GM12878 (cell line): ENCODE measurements at regions not wholly inside any gene's neighbourhood (a gene's known extent, or its start where the extent isn't known, plus 50 kb on each side); places are given as distances from the start of the nearest gene placed in this dataset.

Source experiments
- ATAC-seq: fragments of 200-7000 bp; cut with Tn5 transposase; 3 replicates; pipeline ENCODE4 v1.9.1; 2020; ENCODE audit warnings: mild to moderate bottlenecking, moderate library complexity
- BruUV-seq: library from RNA; stranded (reverse); fragments of 400-500 nt; replicated peaks from 2 replicates; lab custom pipeline; 2021; lab: Mats Ljungman, UMichigan
- CTCF ChIA-PET: fragments of 300-600 bp; sonication (Branson Sonifier 250); formaldehyde crosslinking; extraction: SDS; loops from one replicate; lab custom pipeline; 2021; ENCODE audit warnings: inconsistent platforms; lab: Yijun Ruan, JAX
- POLR2A ChIA-PET: fragments of 350-600 bp; formaldehyde crosslinking; extraction: SDS; loops from one replicate; lab custom pipeline; 2021; ENCODE audit warnings: inconsistent platforms; lab: Charles Lee
- RAD21 ChIA-PET: fragments of 300-600 bp; sonication (Branson Sonifier 250); formaldehyde crosslinking; loops from one replicate; lab custom pipeline; 2023; ENCODE audit warnings: antibody characterized with exemption; ENCODE audit not compliant: unreplicated experiment; lab: Charles Lee
- SMC1A ChIA-PET: fragments of 300-600 bp; sonication (Branson Sonifier 250); formaldehyde crosslinking; loops from one replicate; lab custom pipeline; 2023; ENCODE audit not compliant: unreplicated experiment, uncharacterized antibody; lab: Charles Lee
- DNase-seq: peaks from one replicate; pipeline ENCODE4 v3.0.0-alpha.2; 2011; ENCODE audit warnings: low read depth, low spot score
- FAIRE-seq: peaks from 3 replicates; lab custom pipeline; 2011; peaks lifted over from hg19 to GRCh38; lab: Jason Lieb, UNC
- H2AFZ ChIP-seq: 2 replicates; pipeline ENCODE4 v1.6.0; 2011; ENCODE audit warnings: low read depth, low read length, control low read depth; ENCODE audit not compliant: control insufficient read depth
- H3K27ac ChIP-seq: 2 replicates; pipeline ENCODE4 v1.5.1; 2011; ENCODE audit warnings: control low read depth; ENCODE audit not compliant: control insufficient read depth, insufficient read depth
- H3K27me3 ChIP-seq, 2 experiments: replicated peaks in 1 of 2; 2 replicates each; pipeline versions ENCODE4 v1.6.0 to v1.6.1; 2011; ENCODE audit warnings: low read length in 1 of 2; ENCODE audit not compliant: control insufficient read depth in 2 of 2, insufficient read depth in 2 of 2
- H3K36me3 ChIP-seq, 2 experiments: 2 replicates each; pipeline ENCODE4 v1.5.1; 2011; ENCODE audit warnings: low read length in 1 of 2; ENCODE audit not compliant: control insufficient read depth in 2 of 2, insufficient read depth in 2 of 2
- H3K4me1 ChIP-seq: 2 replicates; pipeline ENCODE4 v1.6.1; 2011; ENCODE audit warnings: mild to moderate bottlenecking, low read length, moderate library complexity, mixed read lengths; ENCODE audit not compliant: control insufficient read depth, insufficient read depth
- H3K4me2 ChIP-seq: 2 replicates; pipeline ENCODE4 v1.6.0; 2011; ENCODE audit warnings: control low read depth; ENCODE audit not compliant: control insufficient read depth, insufficient read depth
- H3K4me3 ChIP-seq: fragments of 200-600 bp; sonication (generic); 2 replicates; pipeline ENCODE4 v1.5.1; 2016
- H3K79me2 ChIP-seq: 2 replicates; pipeline ENCODE4 v1.6.0; 2011; ENCODE audit warnings: low read length; ENCODE audit not compliant: control insufficient read depth, insufficient read depth
- H3K9ac ChIP-seq: 2 replicates; pipeline ENCODE4 v1.8.0; 2011; ENCODE audit warnings: low read length, control low read depth, mixed read lengths; ENCODE audit not compliant: control insufficient read depth, insufficient read depth
- H3K9me3 ChIP-seq: replicated peaks from 3 replicates; pipeline ENCODE4 v1.5.1; 2011; ENCODE audit warnings: mild to moderate bottlenecking, low read length; ENCODE audit not compliant: control insufficient read depth, insufficient read depth
- H4K20me1 ChIP-seq: 2 replicates; pipeline ENCODE4 v1.6.0; 2011; ENCODE audit not compliant: control insufficient read depth, insufficient read depth
- NFYA ChIP-seq: IDR thresholded peaks from 2 replicates; pipeline ENCODE4 v1.6.1; 2011; ENCODE audit warnings: low read depth, mild to moderate bottlenecking, low read length, improper control_type of control experiment, borderline replicate concordance
- SMC3 ChIP-seq: IDR thresholded peaks from 2 replicates; pipeline ENCODE4 v1.6.1; 2011; ENCODE audit warnings: low read length, improper control_type of control experiment, borderline replicate concordance
- SREBF1 ChIP-seq: IDR thresholded peaks from 2 replicates; pipeline ENCODE4 v1.6.1; 2012; ENCODE audit warnings: mild to moderate bottlenecking, low read length
- TCF7 ChIP-seq: IDR thresholded peaks from 2 replicates; pipeline ENCODE4 v1.6.1; 2014; ENCODE audit warnings: antibody characterized with exemption, borderline replicate concordance
- ZSCAN29 ChIP-seq: fragments of 450-650 bp; IDR thresholded peaks from 2 replicates; pipeline ENCODE4 v1.6.1; 2017; ENCODE audit warnings: mild to moderate bottlenecking, moderate library complexity
- WGBS: methylation state at CpG from one replicate; pipeline ENCODE4 v1.1.6; 2016; ENCODE audit warnings: low lambda C conversion rate; ENCODE audit not compliant: insufficient replicate concordance, insufficient coverage; ENCODE audit errors: missing lambda C conversion rate; 5-methylcytosine and 5-hydroxymethylcytosine counted together
- in situ Hi-C: fragments of 300-500 bp; cut with MboI; formaldehyde crosslinking; loops from 9 replicates; pipeline ENCODE4 v1.14.3; 2018; ENCODE audit warnings: mixed read lengths
- intact Hi-C: fragments of 100-400 bp; cut with micrococcal nuclease; formaldehyde crosslinking; loops from one replicate; pipeline ENCODE4 v1.14.2; 2022; ENCODE audit not compliant: unreplicated experiment
- TF ChIP-seq, protein P1 (sequence below): IDR thresholded peaks from 2 replicates; pipeline ENCODE4 v1.6.1; 2012; ENCODE audit warnings: mild to moderate bottlenecking, low read depth, low read length
- TF ChIP-seq, protein P2 (sequence below): IDR thresholded peaks from 2 replicates; pipeline ENCODE4 v1.6.1; 2012; ENCODE audit warnings: low read depth, low read length, improper control_type of control experiment

DNA sequence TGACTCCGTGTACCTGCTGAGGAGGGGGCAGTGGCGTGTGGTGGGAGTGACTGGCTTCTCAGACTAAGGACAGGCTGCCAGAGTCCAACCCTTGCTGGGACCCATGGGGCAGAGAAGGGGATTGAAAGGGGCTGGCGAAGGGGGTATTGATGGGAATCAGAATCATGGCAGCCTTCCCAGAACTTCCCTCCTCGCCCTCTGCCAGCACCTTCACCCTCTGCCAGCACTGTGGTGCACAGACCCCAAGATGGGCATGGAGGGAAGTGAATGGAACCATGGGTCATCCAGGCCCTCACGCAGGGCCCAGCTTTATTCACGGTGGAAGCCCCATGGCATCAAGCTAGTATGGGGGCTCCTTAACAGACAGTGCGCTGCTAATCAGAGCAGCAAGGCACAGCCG, 76.8 kb downstream of the IRX5 start:
- ChIA-PET RAD21 (no interaction called here), SMC1A (no interaction called here), POLR2A (no interaction called here), CTCF (no interaction called here)
- H2AFZ ChIP-seq = no peak overlapping the region
- no peaks in the 10 kb centered on the region for H3K9me3 ChIP-seq
- H3K9ac ChIP-seq = no peak overlapping the region
- BruUV-seq = no TSS peak
- TF ChIP-seq NFYA (no peak), TCF7 (no peak), SREBF1 (no peak), SMC3 (no peak), ZSCAN29 (no peak)
- TF ChIP-seq, protein P1, sequence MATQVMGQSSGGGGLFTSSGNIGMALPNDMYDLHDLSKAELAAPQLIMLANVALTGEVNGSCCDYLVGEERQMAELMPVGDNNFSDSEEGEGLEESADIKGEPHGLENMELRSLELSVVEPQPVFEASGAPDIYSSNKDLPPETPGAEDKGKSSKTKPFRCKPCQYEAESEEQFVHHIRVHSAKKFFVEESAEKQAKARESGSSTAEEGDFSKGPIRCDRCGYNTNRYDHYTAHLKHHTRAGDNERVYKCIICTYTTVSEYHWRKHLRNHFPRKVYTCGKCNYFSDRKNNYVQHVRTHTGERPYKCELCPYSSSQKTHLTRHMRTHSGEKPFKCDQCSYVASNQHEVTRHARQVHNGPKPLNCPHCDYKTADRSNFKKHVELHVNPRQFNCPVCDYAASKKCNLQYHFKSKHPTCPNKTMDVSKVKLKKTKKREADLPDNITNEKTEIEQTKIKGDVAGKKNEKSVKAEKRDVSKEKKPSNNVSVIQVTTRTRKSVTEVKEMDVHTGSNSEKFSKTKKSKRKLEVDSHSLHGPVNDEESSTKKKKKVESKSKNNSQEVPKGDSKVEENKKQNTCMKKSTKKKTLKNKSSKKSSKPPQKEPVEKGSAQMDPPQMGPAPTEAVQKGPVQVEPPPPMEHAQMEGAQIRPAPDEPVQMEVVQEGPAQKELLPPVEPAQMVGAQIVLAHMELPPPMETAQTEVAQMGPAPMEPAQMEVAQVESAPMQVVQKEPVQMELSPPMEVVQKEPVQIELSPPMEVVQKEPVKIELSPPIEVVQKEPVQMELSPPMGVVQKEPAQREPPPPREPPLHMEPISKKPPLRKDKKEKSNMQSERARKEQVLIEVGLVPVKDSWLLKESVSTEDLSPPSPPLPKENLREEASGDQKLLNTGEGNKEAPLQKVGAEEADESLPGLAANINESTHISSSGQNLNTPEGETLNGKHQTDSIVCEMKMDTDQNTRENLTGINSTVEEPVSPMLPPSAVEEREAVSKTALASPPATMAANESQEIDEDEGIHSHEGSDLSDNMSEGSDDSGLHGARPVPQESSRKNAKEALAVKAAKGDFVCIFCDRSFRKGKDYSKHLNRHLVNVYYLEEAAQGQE = no peak
- TF ChIP-seq, protein P2, sequence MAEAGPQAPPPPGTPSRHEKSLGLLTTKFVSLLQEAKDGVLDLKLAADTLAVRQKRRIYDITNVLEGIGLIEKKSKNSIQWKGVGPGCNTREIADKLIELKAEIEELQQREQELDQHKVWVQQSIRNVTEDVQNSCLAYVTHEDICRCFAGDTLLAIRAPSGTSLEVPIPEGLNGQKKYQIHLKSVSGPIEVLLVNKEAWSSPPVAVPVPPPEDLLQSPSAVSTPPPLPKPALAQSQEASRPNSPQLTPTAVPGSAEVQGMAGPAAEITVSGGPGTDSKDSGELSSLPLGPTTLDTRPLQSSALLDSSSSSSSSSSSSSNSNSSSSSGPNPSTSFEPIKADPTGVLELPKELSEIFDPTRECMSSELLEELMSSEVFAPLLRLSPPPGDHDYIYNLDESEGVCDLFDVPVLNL = no peak
- 50% methylated on average over 8 of the region's 8 CpGs for WGBS
- H3K36me3 ChIP-seq = no peaks in the 10 kb centered on the region
- no peaks in the 10 kb centered on the region for H3K27me3 ChIP-seq
- intact Hi-C loops (no loop called here), in situ Hi-C loops (no loop called here)
- no peaks in the 10 kb centered on the region for H4K20me1 ChIP-seq
- ATAC-seq (no peak), FAIRE-seq (no peak), DNase-seq (no peak)
- H3K4me1 ChIP-seq = no peaks in the 10 kb centered on the region
- no peak overlapping the region for H3K27ac ChIP-seq
- no peaks in the 10 kb centered on the region for H3K79me2 ChIP-seq
- no peak overlapping the region for H3K4me2 ChIP-seq
- H3K4me3 ChIP-seq = no peak overlapping the region
